SK-N-SH treated with all-trans-retinoic acid at 6 μM for 48 hours (cell line): ENCODE measurements at regions not wholly inside any gene's neighbourhood (a gene's known extent, or its start where the extent isn't known, plus 50 kb on each side); places are given as distances from the start of the nearest gene placed in this dataset.

Experiments used
- PPARA ChIP-seq: fragments of 250-450 bp; sonication (Bioruptor Pico); IDR thresholded peaks from 2 replicates; pipeline ENCODE4 v1.5.0; 2020; ENCODE audit warnings: mild to moderate bottlenecking, borderline replicate concordance
- ZFP3 ChIP-seq: fragments of 250-450 bp; sonication (Bioruptor Pico); IDR thresholded peaks from 2 replicates; pipeline ENCODE4 v1.5.0; 2020; ENCODE audit warnings: mild to moderate bottlenecking, moderate library complexity

DNA sequence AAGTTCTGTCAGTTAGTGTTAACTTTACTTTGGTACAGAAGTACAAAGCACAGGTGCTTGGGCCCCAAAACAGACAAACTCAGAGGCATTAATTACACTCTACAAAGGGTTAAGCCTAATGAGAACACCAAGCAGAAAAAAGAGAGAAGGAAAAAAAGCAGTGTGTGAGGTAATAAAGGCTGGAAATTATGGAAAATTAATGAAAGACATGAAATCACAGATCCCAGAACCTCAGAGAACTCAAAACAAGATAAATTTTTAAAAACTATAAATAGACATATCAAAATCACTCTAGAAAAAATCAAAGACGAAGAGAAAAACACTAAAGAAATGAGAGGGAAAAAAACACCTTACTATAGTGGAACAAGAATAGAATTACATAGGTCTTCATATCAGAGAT lies 354.2 kb upstream of the ADAMTS16 start:
- no peak for TF ChIP-seq PPARA (CRISPR knock-in tag)
- no peak for TF ChIP-seq ZFP3
